CD4-positive, alpha-beta T cell (primary cell): ENCODE measurements at regions not wholly inside any gene's neighbourhood (a gene's known extent, or its start where the extent isn't known, plus 50 kb on each side); places are given as distances from the start of the nearest gene placed in this dataset.

Source experiments
- ATAC-seq: fragments of 200-7000 bp; cut with Tn5 transposase; one replicate; pipeline ENCODE4 v1.10.0; 2022; ENCODE audit warnings: mild to moderate bottlenecking; ENCODE audit not compliant: poor library complexity
- CTCF ChIA-PET: fragments of 350-600 bp; sonication (Branson Sonifier 250); formaldehyde crosslinking; loops from one replicate; lab custom pipeline; 2021; ENCODE audit warnings: antibody characterized with exemption, inconsistent platforms; lab: Charles Lee
- POLR2A ChIA-PET: fragments of 350-600 bp; sonication (Branson Sonifier 250); formaldehyde crosslinking; loops from one replicate; lab custom pipeline; 2021; ENCODE audit warnings: antibody characterized with exemption, inconsistent platforms; lab: Charles Lee
- DNase-seq, 14 experiments: peaks; one replicate each; pipeline ENCODE4 v3.0.0-alpha.2; 2013 to 2020; ENCODE audit warnings: mixed read lengths in 2 of 14
- H3K27ac ChIP-seq, 2 donors: one replicate each; pipeline versions ENCODE4 v1.5.1 to v1.7.0; 2013; ENCODE audit warnings: low read length in 2 of 2, low read depth in 1 of 2, mild to moderate bottlenecking in 1 of 2
- H3K27me3 ChIP-seq, 2 experiments: 1 replicate in 1 of 2; 2 replicates in 1 of 2; pipeline versions ENCODE4 v1.6.1 to v1.7.0; 2013; ENCODE audit warnings: low read length in 2 of 2, control low read depth in 1 of 2, mild to moderate bottlenecking in 1 of 2, moderate library complexity in 1 of 2; ENCODE audit not compliant: insufficient read depth in 2 of 2, control insufficient read depth in 1 of 2
- H3K36me3 ChIP-seq: one replicate; pipeline ENCODE4 v1.6.1; 2013; ENCODE audit warnings: low read length, control low read depth; ENCODE audit not compliant: insufficient read depth
- H3K4me1 ChIP-seq: one replicate; pipeline ENCODE4 v1.6.1; 2013; ENCODE audit warnings: low read length, control low read depth; ENCODE audit not compliant: insufficient read depth
- H3K4me3 ChIP-seq: one replicate; pipeline ENCODE4 v1.5.1; 2013; ENCODE audit warnings: mild to moderate bottlenecking, low read length, moderate library complexity
- H3K9me3 ChIP-seq, 2 experiments: 1 replicate in 1 of 2; 2 replicates in 1 of 2; pipeline versions ENCODE4 v1.6.1 to v1.7.0; 2013; ENCODE audit warnings: low read length in 2 of 2, mild to moderate bottlenecking in 2 of 2, control low read depth in 1 of 2, moderate library complexity in 1 of 2; ENCODE audit not compliant: control insufficient read depth in 1 of 2, insufficient read depth in 1 of 2
- H3K27ac Mint-ChIP-seq: one replicate; pipeline ENCODE4 v1.8.0; 2020; ENCODE audit warnings: mixed read lengths
- H3K27me3 Mint-ChIP-seq: one replicate; pipeline ENCODE4 v1.8.0; 2021; ENCODE audit warnings: mixed read lengths
- H3K36me3 Mint-ChIP-seq: one replicate; pipeline ENCODE4 v1.8.0; 2021; ENCODE audit warnings: low read depth, mixed read lengths
- H3K4me1 Mint-ChIP-seq: one replicate; pipeline ENCODE4 v1.8.0; 2021; ENCODE audit warnings: low read depth, mixed read lengths
- H3K4me3 Mint-ChIP-seq: one replicate; pipeline ENCODE4 v1.8.0; 2020; ENCODE audit warnings: mild to moderate bottlenecking, mixed read lengths
- H3K9me3 Mint-ChIP-seq: one replicate; pipeline ENCODE4 v1.8.0; 2020; ENCODE audit warnings: mixed read lengths
- CTCF ChIP-seq: fragments of 200-600 bp; IDR thresholded peaks from one replicate; pipeline ENCODE4 v1.8.0; 2022; ENCODE audit warnings: antibody characterized with exemption, mild to moderate bottlenecking
- intact Hi-C, 2 experiments: fragments of 100-400 bp; cut with DNase I in 1 of 2; cut with micrococcal nuclease in 1 of 2; formaldehyde crosslinking; loops; one replicate each; pipeline versions ENCODE4 v1.15.1 to v1.9.0; 2023 to 2025; cut with DNase I, micrococcal nuclease

- Mint-ChIP-seq H3K4me1 (no peaks in the 10 kb centered on the region), H3K9me3 (no peaks in the 10 kb centered on the region), H3K4me3 (no peak overlapping the region), H3K27ac (no peak overlapping the region), H3K27me3 (no peaks in the 10 kb centered on the region), H3K36me3 (no peaks in the 10 kb centered on the region)
- Histone ChIP-seq H3K4me1 (no peaks in the 10 kb centered on the region), H3K9me3 (peaks cover 0 to 3% of the 10 kb centered on the region in 2 experiments), H3K27me3 (no peaks in the 10 kb centered on the region), H3K27ac (no peak overlapping the region), H3K4me3 (no peak overlapping the region), H3K36me3 (no peaks in the 10 kb centered on the region)
- CTCF ChIA-PET = no interaction called here
- ATAC-seq = no peak
- DNase-seq = no peak
- intact Hi-C loops = no loop called here
- no peak for TF ChIP-seq CTCF
- POLR2A ChIA-PET = no interaction called here
Measured at GRCh38 chr2:67938053-67938452, 124.8 kb downstream of the C1D start.

- no peak for TF ChIP-seq CTCF
- intact Hi-C loops = no loop called here
- no peaks in the 10 kb centered on the region for H3K9me3 ChIP-seq
- Mint-ChIP-seq H3K9me3 (no peaks in the 10 kb centered on the region), H3K4me1 (no peaks in the 10 kb centered on the region), H3K4me3 (no peak overlapping the region), H3K27ac (no peak overlapping the region), H3K27me3 (peaks cover 4% of the 10 kb centered on the region), H3K36me3 (no peaks in the 10 kb centered on the region)
- no peaks in the 10 kb centered on the region for H3K27me3 ChIP-seq
- ATAC-seq (no peak), DNase-seq (no peak)
- no peak overlapping the region for H3K4me3 ChIP-seq
- H3K27ac ChIP-seq = no peak overlapping the region
- H3K4me1 ChIP-seq = no peaks in the 10 kb centered on the region
- ChIA-PET CTCF (no interaction called here), POLR2A (no interaction called here)
- H3K36me3 ChIP-seq = no peaks in the 10 kb centered on the region
Measured at GRCh38 chr2:67945056-67945455, 117.7 kb downstream of the C1D start.

- Histone ChIP-seq H3K27me3 (no peaks in the 10 kb centered on the region), H3K9me3 (no peaks in the 10 kb centered on the region), H3K4me1 (no peaks in the 10 kb centered on the region), H3K36me3 (no peaks in the 10 kb centered on the region), H3K4me3 (no peak overlapping the region), H3K27ac (no peak overlapping the region)
- ChIA-PET POLR2A (no interaction called here), CTCF (no interaction called here)
- Mint-ChIP-seq H3K27ac (no peak overlapping the region), H3K36me3 (no peaks in the 10 kb centered on the region), H3K4me1 (no peaks in the 10 kb centered on the region), H3K27me3 (peaks cover 6% of the 10 kb centered on the region), H3K9me3 (no peaks in the 10 kb centered on the region), H3K4me3 (no peak overlapping the region)
- DNase-seq = no peak
- intact Hi-C loops = no loop called here
- no peak for ATAC-seq
- TF ChIP-seq CTCF = no peak
Measured at GRCh38 chr2:67945940-67946339, 116.9 kb downstream of the C1D start.
